Tibial nerve (tissue), 4 donors: ENCODE measurements at regions not wholly inside any gene's neighbourhood (a gene's known extent, or its start where the extent isn't known, plus 50 kb on each side); places are given as distances from the start of the nearest gene placed in this dataset.

Source experiments
- DNase-seq, 2 donors: peaks; one replicate each; pipeline ENCODE4 v3.0.0-alpha.2; 2019; ENCODE audit warnings: low spot score in 2 of 2
- H3K27ac ChIP-seq, 4 donors: fragments of 200-600 bp; sonication (generic) in 3 of 4; one replicate each; pipeline ENCODE4 v1.5.1; 2017 to 2019; ENCODE audit warnings: mild to moderate bottlenecking in 1 of 4
- H3K27me3 ChIP-seq, 2 donors: fragments of 200-600 bp; sonication (generic) in 1 of 2; one replicate each; pipeline versions ENCODE4 v1.5.1 to v1.6.0; 2017 to 2019
- H3K36me3 ChIP-seq, 3 donors: fragments of 200-600 bp; sonication (generic); one replicate each; pipeline ENCODE4 v1.5.1; 2018 to 2019
- H3K4me1 ChIP-seq, 4 donors: fragments of 200-600 bp; sonication (generic) in 3 of 4; one replicate each; pipeline ENCODE4 v1.5.1; 2017 to 2019
- H3K4me3 ChIP-seq, 4 donors: fragments of 200-600 bp; sonication (generic) in 3 of 4; one replicate each; pipeline ENCODE4 v1.5.1; 2017 to 2019; ENCODE audit warnings: mild to moderate bottlenecking in 1 of 4, moderate library complexity in 1 of 4
- H3K9me3 ChIP-seq, 4 donors: fragments of 200-600 bp; sonication (generic) in 3 of 4; one replicate each; pipeline ENCODE4 v1.5.1; 2017 to 2019
- CTCF ChIP-seq, 5 experiments: fragments of 200-600 bp in 3 of 5; fragments of 450-650 bp in 2 of 5; sonication (generic) in 3 of 5; IDR thresholded peaks; one replicate each; pipeline ENCODE4 v1.5.1; 2016 to 2019; ENCODE audit warnings: antibody characterized with exemption in 5 of 5, mild to moderate bottlenecking in 3 of 5, moderate library complexity in 2 of 5
- EP300 ChIP-seq, 2 donors: sonication (generic); formaldehyde crosslinking; IDR thresholded peaks; one replicate each; pipeline ENCODE4 v1.6.1; 2017; ENCODE audit warnings: antibody characterized with exemption in 2 of 2, mild to moderate bottlenecking in 1 of 2
- POLR2A ChIP-seq, 2 donors: fragments of 450-650 bp; IDR thresholded peaks; one replicate each; pipeline ENCODE4 v1.6.1; 2017; ENCODE audit warnings: antibody characterized with exemption in 2 of 2, mild to moderate bottlenecking in 2 of 2, moderate library complexity in 2 of 2
- WGBS, 2 donors: methylation state at CpG; one replicate each; pipeline ENCODE4 v1.1.5; 2018; 5-methylcytosine and 5-hydroxymethylcytosine counted together

- TF ChIP-seq CTCF (IDR thresholded peaks at IDR 0.05) (no peak), EP300 (IDR thresholded peaks at IDR 0.05) (no peak), POLR2A (IDR thresholded peaks at IDR 0.05) (no peak)
- no peaks in the 10 kb centered on the region for H3K27me3 ChIP-seq
- H3K27ac ChIP-seq = no peak overlapping the region
- H3K36me3 ChIP-seq = no peaks in the 10 kb centered on the region
- H3K4me3 ChIP-seq = no peak overlapping the region
- H3K4me1 ChIP-seq = no peaks in the 10 kb centered on the region
- peaks cover 0 to 9% (median 0%) of the 10 kb centered on the region in 4 donors for H3K9me3 ChIP-seq
- WGBS, 2 donors = 92 to 93% methylated on average over 2 of the region's 2 CpGs
- no peak for DNase-seq
Measured at GRCh38 chr6:101303495-101303894, 90.0 kb upstream of the GRIK2 start.

GRCh38 chr6:101312652-101313051, 80.9 kb upstream of the GRIK2 start:
- Histone ChIP-seq H3K9me3 (no peaks in the 10 kb centered on the region), H3K36me3 (no peaks in the 10 kb centered on the region), H3K4me1 (no peaks in the 10 kb centered on the region), H3K27me3 (no peaks in the 10 kb centered on the region), H3K4me3 (no peak overlapping the region), H3K27ac (no peak overlapping the region)
- whole genome bisulfite sequencing, 2 donors = 90 to 94% methylated on average over 2 of the region's 2 CpGs
- TF ChIP-seq POLR2A (IDR thresholded peaks at IDR 0.05) (no peak), EP300 (IDR thresholded peaks at IDR 0.05) (no peak), CTCF (IDR thresholded peaks at IDR 0.05) (no peak)
- DNase-seq = no peak

GRCh38 chr6:101322921-101323320, 70.6 kb upstream of the GRIK2 start:
- H3K27me3 ChIP-seq = no peaks in the 10 kb centered on the region
- no peaks in the 10 kb centered on the region for H3K36me3 ChIP-seq
- 83 to 86% methylated on average over 2 of the region's 2 CpGs for WGBS, 2 donors
- no peak overlapping the region for H3K4me3 ChIP-seq
- H3K4me1 ChIP-seq = no peaks in the 10 kb centered on the region
- no peaks in the 10 kb centered on the region for H3K9me3 ChIP-seq
- no peak overlapping the region for H3K27ac ChIP-seq
- no peak for DNase-seq
- TF ChIP-seq CTCF (IDR thresholded peaks at IDR 0.05) (no peak), POLR2A (IDR thresholded peaks at IDR 0.05) (no peak), EP300 (IDR thresholded peaks at IDR 0.05) (no peak)

GRCh38 chr6:101326411-101326810, 67.1 kb upstream of the GRIK2 start:
- Histone ChIP-seq H3K4me1 (no peaks in the 10 kb centered on the region), H3K4me3 (no peak overlapping the region), H3K9me3 (no peaks in the 10 kb centered on the region), H3K27me3 (no peaks in the 10 kb centered on the region), H3K27ac (no peak overlapping the region), H3K36me3 (no peaks in the 10 kb centered on the region)
- DNase-seq = no peak
- TF ChIP-seq POLR2A (IDR thresholded peaks at IDR 0.05) = no peak
- TF ChIP-seq EP300 (IDR thresholded peaks at IDR 0.05) = no peak
- TF ChIP-seq CTCF (IDR thresholded peaks at IDR 0.05) = no peak

- H3K4me1 ChIP-seq = no peaks in the 10 kb centered on the region
- H3K9me3 ChIP-seq = peaks cover 0 to 3% (median 1%) of the 10 kb centered on the region in 4 donors
- H3K27ac ChIP-seq = no peak overlapping the region
- no peak for DNase-seq
- no peak overlapping the region for H3K4me3 ChIP-seq
- 14 to 29% methylated on average over 1 of the region's 1 CpG for WGBS, 2 donors
- TF ChIP-seq CTCF (IDR thresholded peaks at IDR 0.05) (no peak), EP300 (IDR thresholded peaks at IDR 0.05) (no peak), POLR2A (IDR thresholded peaks at IDR 0.05) (no peak)
- no peaks in the 10 kb centered on the region for H3K36me3 ChIP-seq
- H3K27me3 ChIP-seq = no peaks in the 10 kb centered on the region
Measured at GRCh38 chr6:101341926-101342325, 51.6 kb upstream of the GRIK2 start.
